ENCODE measurements at regions not wholly inside any gene's neighbourhood (a gene's known extent, or its start where the extent isn't known, plus 50 kb on each side); places are given as distances from the start of the nearest gene placed in this dataset.

DNA sequence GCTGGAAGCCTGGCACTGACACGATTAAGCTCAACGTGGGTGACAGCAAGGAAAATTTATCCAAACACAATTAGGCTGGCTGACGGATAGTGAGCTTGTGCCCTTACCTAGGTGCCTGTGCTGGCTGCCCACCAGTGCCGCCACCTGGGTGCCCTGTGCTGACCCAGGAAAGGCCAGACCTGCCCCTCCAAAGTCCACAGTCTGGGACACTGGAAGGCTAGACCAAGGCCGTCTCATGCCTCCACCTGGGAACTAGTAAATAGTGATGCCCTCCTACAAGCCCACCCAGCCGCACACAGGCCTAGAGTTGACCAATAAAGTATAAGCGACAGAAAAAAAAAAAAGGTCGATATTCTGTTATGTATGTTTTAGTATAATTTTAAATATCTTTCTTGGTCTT is 142.6 kb upstream of the MCHR2 start:
- Histone ChIP-seq H3K27ac (ENCODE audit: low read depth, low read length, severe bottlenecking) (no peak overlapping the region), H3K4me1 (ENCODE audit: control insufficient read depth, insufficient read depth, low read length, poor library complexity, severe bottlenecking) (no peaks in the 10 kb centered on the region), H3K4me3 (ENCODE audit: extremely low read depth, insufficient read depth, low read length, poor library complexity, severe bottlenecking) (no peak overlapping the region), H3K9me3 (ENCODE audit: control insufficient read depth, low read length) (no peaks in the 10 kb centered on the region), H3K36me3 (ENCODE audit: control insufficient read depth, insufficient read depth, low read length) (no peaks in the 10 kb centered on the region)
- 82 to 87% methylated on average over 2 to 5 of the region's 8 CpGs for WGBS, 2 experiments (ENCODE audit: insufficient coverage in 2 of 2)

- H3K4me1 ChIP-seq (ENCODE audit: control insufficient read depth, insufficient read depth, low read length, poor library complexity, severe bottlenecking) = no peaks in the 10 kb centered on the region
- H3K4me3 ChIP-seq (ENCODE audit: extremely low read depth, insufficient read depth, low read length, poor library complexity, severe bottlenecking) = no peak overlapping the region
- H3K9me3 ChIP-seq (ENCODE audit: control insufficient read depth, low read length) = no peaks in the 10 kb centered on the region
- WGBS, 2 experiments (ENCODE audit: insufficient coverage in 2 of 2) = 97 to 98% methylated on average over 21 of the region's 21 CpGs
- H3K27ac ChIP-seq (ENCODE audit: low read depth, low read length, severe bottlenecking) = no peak overlapping the region
- no peaks in the 10 kb centered on the region for H3K36me3 ChIP-seq (ENCODE audit: control insufficient read depth, insufficient read depth, low read length)
These were observed 142.0 kb upstream of the MCHR2 start for GRCh38 chr6:100135977-100136376.

- Histone ChIP-seq H3K27ac (ENCODE audit: low read depth, low read length, severe bottlenecking) (no peak overlapping the region), H3K36me3 (ENCODE audit: control insufficient read depth, insufficient read depth, low read length) (no peaks in the 10 kb centered on the region), H3K9me3 (ENCODE audit: control insufficient read depth, low read length) (peaks cover 4% of the 10 kb centered on the region), H3K4me3 (ENCODE audit: extremely low read depth, insufficient read depth, low read length, poor library complexity, severe bottlenecking) (no peak overlapping the region), H3K4me1 (ENCODE audit: control insufficient read depth, insufficient read depth, low read length, poor library complexity, severe bottlenecking) (no peaks in the 10 kb centered on the region)
- 86% methylated on average over 1 of the region's 2 CpGs; no CpG with 5 or more reads in 1 of the 2 experiments for WGBS, 2 experiments (ENCODE audit: insufficient coverage in 2 of 2)
These were observed 140.7 kb upstream of the MCHR2 start for GRCh38 chr6:100134703-100135102.

GRCh38 chr6:100134297-100134696 is 140.3 kb upstream of the MCHR2 start:
- H3K9me3 ChIP-seq (ENCODE audit: control insufficient read depth, low read length) = peaks cover 4% of the 10 kb centered on the region
- no peaks in the 10 kb centered on the region for H3K36me3 ChIP-seq (ENCODE audit: control insufficient read depth, insufficient read depth, low read length)
- WGBS, 2 experiments (ENCODE audit: insufficient coverage in 2 of 2) = 100% methylated on average over 1 of the region's 2 CpGs; no CpG with 5 or more reads in 1 of the 2 experiments

GRCh38 chr6:100132005-100132404 is 138.0 kb upstream of the MCHR2 start:
- Histone ChIP-seq H3K36me3 (ENCODE audit: control insufficient read depth, insufficient read depth, low read length) (no peaks in the 10 kb centered on the region), H3K4me3 (ENCODE audit: extremely low read depth, insufficient read depth, low read length, poor library complexity, severe bottlenecking) (no peak overlapping the region), H3K27ac (ENCODE audit: low read depth, low read length, severe bottlenecking) (no peak overlapping the region), H3K9me3 (ENCODE audit: control insufficient read depth, low read length) (peaks cover 4% of the 10 kb centered on the region), H3K4me1 (ENCODE audit: control insufficient read depth, insufficient read depth, low read length, poor library complexity, severe bottlenecking) (no peaks in the 10 kb centered on the region)

More at GRCh38 chr6:100134297-100134696, 140.3 kb upstream of the MCHR2 start:
- no peaks in the 10 kb centered on the region for H3K4me1 ChIP-seq (ENCODE audit: control insufficient read depth, insufficient read depth, low read length, poor library complexity, severe bottlenecking)
- no peak overlapping the region for H3K27ac ChIP-seq (ENCODE audit: low read depth, low read length, severe bottlenecking)
- no peak overlapping the region for H3K4me3 ChIP-seq (ENCODE audit: extremely low read depth, insufficient read depth, low read length, poor library complexity, severe bottlenecking)

DNA sequence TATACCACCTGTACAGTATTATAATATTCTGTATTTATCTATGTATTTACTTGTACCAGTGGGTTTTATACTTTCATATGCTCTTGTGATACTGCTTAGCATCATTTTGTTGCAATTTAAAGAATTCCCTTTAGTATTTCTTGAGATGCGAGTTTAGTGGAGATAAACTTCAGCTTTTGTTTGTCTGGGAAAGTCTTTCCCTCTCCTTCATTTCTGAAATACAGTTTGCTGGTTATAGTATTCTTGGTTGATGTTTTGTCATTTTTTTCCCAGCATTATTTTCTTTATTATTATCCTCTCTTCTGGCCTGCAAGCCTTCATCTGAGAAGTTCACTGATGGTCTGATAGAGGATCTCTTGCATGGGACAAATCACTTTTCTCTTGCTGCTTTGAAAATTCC is 136.6 kb upstream of the MCHR2 start:
- Histone ChIP-seq H3K36me3 (ENCODE audit: control insufficient read depth, insufficient read depth, low read length) (no peaks in the 10 kb centered on the region), H3K4me3 (ENCODE audit: extremely low read depth, insufficient read depth, low read length, poor library complexity, severe bottlenecking) (no peak overlapping the region), H3K27ac (ENCODE audit: low read depth, low read length, severe bottlenecking) (no peak overlapping the region), H3K4me1 (ENCODE audit: control insufficient read depth, insufficient read depth, low read length, poor library complexity, severe bottlenecking) (no peaks in the 10 kb centered on the region), H3K9me3 (ENCODE audit: control insufficient read depth, low read length) (peaks cover 4% of the 10 kb centered on the region)
- WGBS, 2 experiments (ENCODE audit: insufficient coverage in 2 of 2) = no CpG with 5 or more reads among the region's 1 CpG

DNA sequence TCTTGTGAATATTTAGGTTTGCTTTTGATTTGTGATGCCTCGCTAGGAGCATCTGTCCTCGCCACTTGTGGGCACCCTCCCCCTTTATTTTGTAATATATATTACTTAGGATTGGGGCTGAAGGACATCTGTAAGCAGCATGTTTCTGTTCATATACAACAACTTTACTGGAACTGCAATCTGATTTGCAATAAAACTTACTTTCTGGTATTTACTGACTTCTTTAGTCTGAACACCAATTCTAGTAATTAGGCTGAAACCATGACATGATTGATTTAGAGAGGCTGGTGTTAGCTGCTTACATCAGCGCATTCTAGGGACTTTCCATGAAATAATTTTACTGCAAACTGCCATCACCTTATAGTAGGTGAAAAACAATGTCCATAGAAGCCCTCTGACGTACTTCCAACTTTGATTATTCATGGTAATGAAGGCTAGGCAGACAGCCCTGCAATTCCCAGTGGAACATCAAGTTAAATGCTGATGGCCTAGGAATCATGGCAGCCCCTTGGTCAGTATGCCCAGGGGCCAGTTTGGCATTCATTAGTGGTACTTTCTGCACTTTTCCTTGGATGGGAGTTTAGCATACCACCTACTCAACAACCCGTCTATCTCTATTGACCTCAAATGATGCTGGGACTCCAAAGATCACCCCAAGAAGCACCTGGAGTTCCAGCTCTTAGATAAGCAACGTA is 132.9 kb upstream of the MCHR2 start:
- peaks cover 4% of the 10 kb centered on the region for H3K9me3 ChIP-seq (ENCODE audit: control insufficient read depth, low read length)
- H3K4me1 ChIP-seq (ENCODE audit: control insufficient read depth, insufficient read depth, low read length, poor library complexity, severe bottlenecking) = no peaks in the 10 kb centered on the region
- WGBS, 2 experiments (ENCODE audit: insufficient coverage in 2 of 2) = 93 to 100% methylated on average over 2 to 3 of the region's 6 CpGs

GRCh38 chr6:100121854-100122609 is 128.0 kb upstream of the MCHR2 start:
- H3K36me3 ChIP-seq (ENCODE audit: control insufficient read depth, insufficient read depth, low read length) = no peaks in the 10 kb centered on the region
- H3K4me1 ChIP-seq (ENCODE audit: control insufficient read depth, insufficient read depth, low read length, poor library complexity, severe bottlenecking) = no peaks in the 10 kb centered on the region
- no CpG with 5 or more reads among the region's 2 CpGs for WGBS, 2 experiments (ENCODE audit: insufficient coverage in 2 of 2)

More for the DNA sequence above, 132.9 kb upstream of the MCHR2 start:
- no peaks in the 10 kb centered on the region for H3K36me3 ChIP-seq (ENCODE audit: control insufficient read depth, insufficient read depth, low read length)
- H3K4me3 ChIP-seq (ENCODE audit: extremely low read depth, insufficient read depth, low read length, poor library complexity, severe bottlenecking) = no peak overlapping the region
- H3K27ac ChIP-seq (ENCODE audit: low read depth, low read length, severe bottlenecking) = no peak overlapping the region

GRCh38 chr6:100119261-100119660 is 125.2 kb upstream of the MCHR2 start:
- H3K4me1 ChIP-seq (ENCODE audit: control insufficient read depth, insufficient read depth, low read length, poor library complexity, severe bottlenecking) = no peaks in the 10 kb centered on the region
- H3K4me3 ChIP-seq (ENCODE audit: extremely low read depth, insufficient read depth, low read length, poor library complexity, severe bottlenecking) = no peak overlapping the region
- H3K36me3 ChIP-seq (ENCODE audit: control insufficient read depth, insufficient read depth, low read length) = no peaks in the 10 kb centered on the region
- no peak overlapping the region for H3K27ac ChIP-seq (ENCODE audit: low read depth, low read length, severe bottlenecking)
- H3K9me3 ChIP-seq (ENCODE audit: control insufficient read depth, low read length) = no peaks in the 10 kb centered on the region
- WGBS, 2 experiments (ENCODE audit: insufficient coverage in 2 of 2) = 92 to 100% methylated on average over 1 to 2 of the region's 4 CpGs

More at GRCh38 chr6:100121854-100122609, 128.0 kb upstream of the MCHR2 start:
- H3K9me3 ChIP-seq (ENCODE audit: control insufficient read depth, low read length) = no peaks in the 10 kb centered on the region
- no peak overlapping the region for H3K4me3 ChIP-seq (ENCODE audit: extremely low read depth, insufficient read depth, low read length, poor library complexity, severe bottlenecking)
- H3K27ac ChIP-seq (ENCODE audit: low read depth, low read length, severe bottlenecking) = no peak overlapping the region

GRCh38 chr6:100118301-100118700 is 124.3 kb upstream of the MCHR2 start:
- H3K4me3 ChIP-seq (ENCODE audit: extremely low read depth, insufficient read depth, low read length, poor library complexity, severe bottlenecking) = no peak overlapping the region
- H3K36me3 ChIP-seq (ENCODE audit: control insufficient read depth, insufficient read depth, low read length) = no peaks in the 10 kb centered on the region
- 100% methylated on average over 1 of the region's 2 CpGs; no CpG with 5 or more reads in 1 of the 2 experiments for WGBS, 2 experiments (ENCODE audit: insufficient coverage in 2 of 2)
- no peaks in the 10 kb centered on the region for H3K4me1 ChIP-seq (ENCODE audit: control insufficient read depth, insufficient read depth, low read length, poor library complexity, severe bottlenecking)
- H3K9me3 ChIP-seq (ENCODE audit: control insufficient read depth, low read length) = no peaks in the 10 kb centered on the region
- no peak overlapping the region for H3K27ac ChIP-seq (ENCODE audit: low read depth, low read length, severe bottlenecking)

DNA sequence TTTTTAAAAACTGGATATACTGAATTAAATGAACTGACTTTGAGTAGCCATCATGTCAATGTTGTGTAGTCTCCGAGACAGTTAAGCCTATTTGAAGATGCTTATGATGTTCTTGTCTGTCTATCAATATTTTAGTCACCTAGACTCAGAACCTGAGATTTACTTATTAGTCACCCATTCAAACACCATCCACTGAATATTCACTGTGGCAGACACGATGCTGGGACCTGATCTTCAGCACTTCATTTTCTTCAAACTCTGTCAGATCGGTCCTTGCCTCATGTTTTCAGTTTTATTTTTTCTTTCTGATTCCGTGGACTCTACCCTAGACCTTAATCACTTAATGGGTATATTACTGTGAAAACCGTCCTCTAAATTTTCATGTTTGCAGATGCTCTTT is 123.7 kb upstream of the MCHR2 start:
- WGBS, 2 experiments (ENCODE audit: insufficient coverage in 2 of 2) = 87 to 95% methylated on average over 2 to 3 of the region's 5 CpGs
- Histone ChIP-seq H3K4me1 (ENCODE audit: control insufficient read depth, insufficient read depth, low read length, poor library complexity, severe bottlenecking) (no peaks in the 10 kb centered on the region), H3K36me3 (ENCODE audit: control insufficient read depth, insufficient read depth, low read length) (no peaks in the 10 kb centered on the region), H3K27ac (ENCODE audit: low read depth, low read length, severe bottlenecking) (no peak overlapping the region), H3K4me3 (ENCODE audit: extremely low read depth, insufficient read depth, low read length, poor library complexity, severe bottlenecking) (no peak overlapping the region), H3K9me3 (ENCODE audit: control insufficient read depth, low read length) (no peaks in the 10 kb centered on the region)

Measured in mesodermal cell (in vitro differentiated cells).